Suprapubic skin (tissue), 4 donors: ENCODE measurements at regions not wholly inside any gene's neighbourhood (a gene's known extent, or its start where the extent isn't known, plus 50 kb on each side); places are given as distances from the start of the nearest gene placed in this dataset.

ENCODE experiments used
- EP300 ChIP-seq: sonication (generic); formaldehyde crosslinking; IDR thresholded peaks from one replicate; pipeline ENCODE4 v1.6.1; 2017; ENCODE audit warnings: antibody characterized with exemption
- POLR2A ChIP-seq, 2 donors: fragments of 450-650 bp; IDR thresholded peaks; one replicate each; pipeline ENCODE4 v1.6.1; 2017; ENCODE audit warnings: antibody characterized with exemption in 2 of 2, mild to moderate bottlenecking in 2 of 2, moderate library complexity in 2 of 2
- POLR2AphosphoS5 ChIP-seq, 3 donors: sonication (generic); formaldehyde crosslinking; IDR thresholded peaks; one replicate each; pipeline ENCODE4 v1.6.1; 2017; ENCODE audit warnings: antibody characterized with exemption in 3 of 3
- TF ChIP-seq, protein P1 (sequence below), 2 donors: fragments of 200-600 bp in 1 of 2; fragments of 450-650 bp in 1 of 2; sonication (generic) in 1 of 2; IDR thresholded peaks; one replicate each; pipeline ENCODE4 v1.5.1; 2016 to 2019; ENCODE audit warnings: antibody characterized with exemption in 2 of 2, mild to moderate bottlenecking in 1 of 2, moderate library complexity in 1 of 2

DNA sequence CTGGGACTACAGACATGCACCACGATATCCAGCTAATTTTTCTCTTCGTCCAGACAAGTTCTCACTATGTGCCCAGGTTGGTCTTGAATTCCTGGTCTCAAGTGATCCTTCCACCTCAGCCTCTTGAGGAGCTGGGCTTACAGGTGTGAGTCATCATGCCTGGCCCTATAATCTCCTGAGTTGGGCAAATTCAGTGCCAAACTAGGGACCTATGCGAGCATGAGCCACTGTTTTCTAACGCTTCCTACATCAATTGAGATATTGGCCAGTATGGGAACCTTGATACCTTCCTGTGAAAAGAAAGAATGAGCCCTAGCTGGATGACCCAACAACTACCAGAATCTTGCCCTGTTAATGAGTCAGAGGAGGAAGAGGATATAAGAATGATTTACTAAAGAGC is 585.2 kb downstream of the C12orf50 start:
- TF ChIP-seq POLR2A (IDR thresholded peaks at IDR 0.05) (no peak), EP300 (no peak), POLR2AphosphoS5 (IDR thresholded peaks at IDR 0.05) (no peak)
- TF ChIP-seq, protein P1, sequence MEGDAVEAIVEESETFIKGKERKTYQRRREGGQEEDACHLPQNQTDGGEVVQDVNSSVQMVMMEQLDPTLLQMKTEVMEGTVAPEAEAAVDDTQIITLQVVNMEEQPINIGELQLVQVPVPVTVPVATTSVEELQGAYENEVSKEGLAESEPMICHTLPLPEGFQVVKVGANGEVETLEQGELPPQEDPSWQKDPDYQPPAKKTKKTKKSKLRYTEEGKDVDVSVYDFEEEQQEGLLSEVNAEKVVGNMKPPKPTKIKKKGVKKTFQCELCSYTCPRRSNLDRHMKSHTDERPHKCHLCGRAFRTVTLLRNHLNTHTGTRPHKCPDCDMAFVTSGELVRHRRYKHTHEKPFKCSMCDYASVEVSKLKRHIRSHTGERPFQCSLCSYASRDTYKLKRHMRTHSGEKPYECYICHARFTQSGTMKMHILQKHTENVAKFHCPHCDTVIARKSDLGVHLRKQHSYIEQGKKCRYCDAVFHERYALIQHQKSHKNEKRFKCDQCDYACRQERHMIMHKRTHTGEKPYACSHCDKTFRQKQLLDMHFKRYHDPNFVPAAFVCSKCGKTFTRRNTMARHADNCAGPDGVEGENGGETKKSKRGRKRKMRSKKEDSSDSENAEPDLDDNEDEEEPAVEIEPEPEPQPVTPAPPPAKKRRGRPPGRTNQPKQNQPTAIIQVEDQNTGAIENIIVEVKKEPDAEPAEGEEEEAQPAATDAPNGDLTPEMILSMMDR (IDR thresholded peaks at IDR 0.05), result no peak
